PC-3 (cell line): ENCODE measurements at regions not wholly inside any gene's neighbourhood (a gene's known extent, or its start where the extent isn't known, plus 50 kb on each side); places are given as distances from the start of the nearest gene placed in this dataset.

Experiments used
- ATAC-seq: fragments of 200-7000 bp; cut with Tn5 transposase; 2 replicates; pipeline ENCODE4 v1.9.1; 2020; ENCODE audit warnings: mild to moderate bottlenecking, moderate library complexity
- BruUV-seq: library from RNA; stranded (reverse); fragments of 400-500 nt; replicated peaks from 2 replicates; lab custom pipeline; 2021; lab: Mats Ljungman, UMichigan
- CTCF ChIA-PET: fragments of 300-600 bp; sonication (Branson Sonifier 250); formaldehyde crosslinking; loops from one replicate; lab custom pipeline; 2022; ENCODE audit warnings: antibody characterized with exemption; lab: Charles Lee
- POLR2A ChIA-PET: fragments of 300-600 bp; sonication (Branson Sonifier 250); formaldehyde crosslinking; loops from one replicate; lab custom pipeline; 2022; ENCODE audit warnings: antibody characterized with exemption; ENCODE audit not compliant: unreplicated experiment; lab: Charles Lee
- DNase-seq: peaks from one replicate; pipeline ENCODE4 v3.0.0-alpha.2; 2015
- H2AFZ ChIP-seq: fragments of 300-600 bp; sonication (generic); 2 replicates; pipeline ENCODE4 v1.6.0; 2016; ENCODE audit warnings: antibody characterized with exemption, low read length
- H3F3A ChIP-seq: fragments of 300-600 bp; sonication (generic); one replicate; pipeline ENCODE4 v1.6.0; 2017; ENCODE audit warnings: antibody characterized with exemption, low read length, control low read depth, mild to moderate bottlenecking; ENCODE audit not compliant: unreplicated experiment
- H3K27ac ChIP-seq: fragments of 300-600 bp; sonication (generic); 2 replicates; pipeline ENCODE4 v1.5.1; 2016; ENCODE audit warnings: mild to moderate bottlenecking, low read length
- H3K27me3 ChIP-seq: fragments of 300-600 bp; sonication (generic); 2 replicates; pipeline ENCODE4 v1.6.1; 2016; ENCODE audit warnings: low read length, mixed read lengths
- H3K36me3 ChIP-seq: fragments of 300-600 bp; sonication (generic); 2 replicates; pipeline ENCODE4 v1.6.1; 2016; ENCODE audit warnings: low read depth, mixed run types, low read length, mixed read lengths
- H3K4me1 ChIP-seq: fragments of 300-600 bp; sonication (generic); 2 replicates; pipeline ENCODE4 v1.5.1; 2016; ENCODE audit warnings: low read length; ENCODE audit not compliant: insufficient read depth
- H3K4me2 ChIP-seq: fragments of 300-600 bp; sonication (generic); 2 replicates; pipeline ENCODE4 v1.6.0; 2016; ENCODE audit warnings: low read length
- H3K4me3 ChIP-seq: fragments of 300-600 bp; sonication (generic); 2 replicates; pipeline ENCODE4 v1.5.1; 2016; ENCODE audit warnings: mild to moderate bottlenecking, low read length, mixed read lengths
- H3K79me2 ChIP-seq: fragments of 300-600 bp; sonication (generic); 2 replicates; pipeline ENCODE4 v1.6.1; 2017; ENCODE audit warnings: low read length, mixed read lengths
- H3K9ac ChIP-seq: fragments of 300-600 bp; sonication (generic); 2 replicates; pipeline ENCODE4 v1.6.0; 2016; ENCODE audit warnings: mild to moderate bottlenecking, low read length
- H3K9me2 ChIP-seq: fragments of 300-600 bp; sonication (generic); replicated peaks from 2 replicates; pipeline ENCODE4 v1.6.1; 2016; ENCODE audit warnings: mixed run types, low read length, mixed read lengths
- H3K9me3 ChIP-seq: fragments of 300-600 bp; sonication (generic); 2 replicates; pipeline ENCODE4 v1.6.1; 2016; ENCODE audit warnings: low read length, mixed read lengths
- H4K20me1 ChIP-seq: fragments of 300-600 bp; sonication (generic); 2 replicates; pipeline ENCODE4 v1.6.1; 2016; ENCODE audit warnings: low read length, mixed read lengths
- CTCF ChIP-seq: fragments of 300-600 bp; sonication (generic); conservative IDR thresholded peaks from 2 replicates; pipeline ENCODE4 v1.5.1; 2017; ENCODE audit warnings: antibody characterized with exemption, low read depth, mild to moderate bottlenecking, low read length
- EZH2 ChIP-seq: fragments of 300-600 bp; sonication (generic); IDR thresholded peaks from one replicate; pipeline ENCODE4 v1.6.1; 2017; ENCODE audit warnings: antibody characterized with exemption, mild to moderate bottlenecking, low read length; ENCODE audit not compliant: unreplicated experiment
- EZH2phosphoT487 ChIP-seq: fragments of 300-600 bp; sonication (generic); IDR thresholded peaks from 2 replicates; pipeline ENCODE4 v1.6.1; 2018; ENCODE audit warnings: mild to moderate bottlenecking, antibody characterized with exemption, low read length, borderline replicate concordance
- intact Hi-C: fragments of 100-400 bp; cut with micrococcal nuclease; formaldehyde crosslinking; loops from 2 replicates; pipeline ENCODE4 v1.9.0; 2023

- Histone ChIP-seq H3K9me2 (no peaks in the 10 kb centered on the region), H3K36me3 (no peaks in the 10 kb centered on the region), H3K27me3 (no peaks in the 10 kb centered on the region), H3K9me3 (no peaks in the 10 kb centered on the region), H3K27ac (no peak overlapping the region), H3F3A (no peaks in the 10 kb centered on the region), H3K4me1 (no peaks in the 10 kb centered on the region), H3K4me3 (no peak overlapping the region), H2AFZ (no peak overlapping the region), H4K20me1 (no peaks in the 10 kb centered on the region), H3K4me2 (no peak overlapping the region), H3K79me2 (no peaks in the 10 kb centered on the region), H3K9ac (no peak overlapping the region)
- TF ChIP-seq EZH2 = no peak
- no peak for TF ChIP-seq EZH2phosphoT487
- CTCF ChIA-PET = no interaction called here
- intact Hi-C loops = no loop called here
- DNase-seq (no peak), ATAC-seq (no peak)
- POLR2A ChIA-PET = no interaction called here
- no TSS peak for BruUV-seq
These were observed 1313.3 kb downstream of the KCNT2 start for GRCh38 chr1:195294911-195295310.

DNA sequence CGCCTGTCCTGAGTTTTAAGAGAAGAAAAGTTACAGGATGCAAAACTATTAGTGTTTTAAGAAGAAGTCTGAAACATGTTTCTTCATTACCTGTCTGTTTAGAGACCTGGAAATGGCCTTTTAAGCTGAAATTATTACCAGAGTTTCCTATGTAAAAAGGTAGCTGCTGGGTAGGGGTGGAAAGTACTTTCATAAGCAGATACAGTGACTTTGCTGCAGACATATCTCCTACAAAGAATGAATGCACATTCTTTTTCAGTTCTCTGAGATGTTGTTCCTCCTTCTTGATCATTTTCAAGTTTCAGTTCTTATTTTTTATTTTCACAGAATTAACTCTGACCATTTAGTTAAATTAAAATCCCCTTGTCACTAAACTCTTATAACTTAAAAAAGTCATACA, 1329.6 kb downstream of the KCNT2 start:
- TF ChIP-seq CTCF (no peak), EZH2phosphoT487 (no peak), EZH2 (no peak)
- ChIA-PET CTCF (no interaction called here), POLR2A (no interaction called here)
- no peaks in the 10 kb centered on the region for H3F3A ChIP-seq
- H3K4me3 ChIP-seq = no peak overlapping the region
- no peak for DNase-seq
- no peaks in the 10 kb centered on the region for H3K9me3 ChIP-seq
- H3K27me3 ChIP-seq = no peaks in the 10 kb centered on the region
- no peak overlapping the region for H3K9ac ChIP-seq
- H2AFZ ChIP-seq = no peak overlapping the region
- H3K4me2 ChIP-seq = no peak overlapping the region
- no peak for ATAC-seq
- no peaks in the 10 kb centered on the region for H3K4me1 ChIP-seq
- no peaks in the 10 kb centered on the region for H3K9me2 ChIP-seq
- no peaks in the 10 kb centered on the region for H3K79me2 ChIP-seq
- intact Hi-C loops = no loop called here
- no peaks in the 10 kb centered on the region for H3K36me3 ChIP-seq
- no peak overlapping the region for H3K27ac ChIP-seq
- BruUV-seq = no TSS peak
- H4K20me1 ChIP-seq = no peaks in the 10 kb centered on the region

GRCh38 chr1:195275710-195276109, 1332.5 kb downstream of the KCNT2 start:
- DNase-seq = no peak
- H3K9ac ChIP-seq = no peak overlapping the region
- H2AFZ ChIP-seq = no peak overlapping the region
- H4K20me1 ChIP-seq = no peaks in the 10 kb centered on the region
- no peak overlapping the region for H3K27ac ChIP-seq
- ATAC-seq = no peak
- no peaks in the 10 kb centered on the region for H3K79me2 ChIP-seq
- no peaks in the 10 kb centered on the region for H3F3A ChIP-seq
- CTCF ChIA-PET = no interaction called here
- intact Hi-C loops = no loop called here
- H3K27me3 ChIP-seq = no peaks in the 10 kb centered on the region
- no peak for TF ChIP-seq EZH2phosphoT487
- no peak for TF ChIP-seq CTCF
- no peak for TF ChIP-seq EZH2
- no peaks in the 10 kb centered on the region for H3K36me3 ChIP-seq
- H3K4me1 ChIP-seq = no peaks in the 10 kb centered on the region
- H3K4me2 ChIP-seq = no peak overlapping the region
- no TSS peak for BruUV-seq
- no peaks in the 10 kb centered on the region for H3K9me3 ChIP-seq
- no peak overlapping the region for H3K4me3 ChIP-seq
- POLR2A ChIA-PET = no interaction called here
- H3K9me2 ChIP-seq = no peaks in the 10 kb centered on the region
